ENCODE measurements at regions not wholly inside any gene's neighbourhood (a gene's known extent, or its start where the extent isn't known, plus 50 kb on each side); places are given as distances from the start of the nearest gene placed in this dataset.

DNA sequence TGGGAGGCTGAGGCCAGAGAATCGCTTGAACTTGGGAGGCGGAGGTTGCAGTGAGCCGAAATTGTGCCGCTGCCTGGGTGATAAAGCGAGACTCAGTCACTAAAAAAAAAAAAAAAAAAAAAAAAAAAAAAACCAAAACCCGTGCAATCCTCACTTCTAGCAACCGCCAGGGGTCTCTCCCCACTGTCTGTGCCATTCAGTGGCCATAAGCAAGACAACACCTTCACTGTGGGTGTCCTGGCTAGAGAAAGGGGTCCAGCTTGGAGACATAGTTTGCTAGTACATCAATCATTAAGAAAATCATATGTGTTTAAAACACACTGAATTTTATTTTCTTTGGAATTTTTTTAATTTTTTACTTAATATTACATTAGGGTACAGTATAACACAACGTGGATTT lies 68.2 kb downstream of the RASL11A start:
- Histone ChIP-seq H3K4me3 (replicated peaks in 1 of 2; ENCODE audit: low read depth in 1 of 2, low read length in 2 of 2) (peak overlapping the region; percentile 12 to 27; a peak in 2 of 4 replicates), H3K27me3 (ENCODE audit: insufficient read depth, low read length) (no peaks in the 10 kb centered on the region), H3K9me2 (ENCODE audit: insufficient read depth) (no peaks in the 10 kb centered on the region), H3K9ac (ENCODE audit: low read length) (no peak overlapping the region), H3K4me2 (ENCODE audit: low read length) (peak overlapping the region; percentile 66), H3K36me3 (ENCODE audit: control insufficient read depth in 1 of 2, insufficient read depth in 2 of 2, low read length in 2 of 2) (no peaks in the 10 kb centered on the region), H3K9me3 (ENCODE audit: control insufficient read depth in 1 of 2, insufficient read depth in 1 of 2, low read depth in 1 of 2, low read length in 2 of 2) (no peaks in the 10 kb centered on the region), H3K4me1 (ENCODE audit: control insufficient read depth in 1 of 2, insufficient read depth in 2 of 2, low read length in 2 of 2) (0 out of 4 replicates have a peak, but pooled peaks cover 0 to 13% of the 10 kb centered on the region in 2 experiments), H3K27ac (ENCODE audit: low read depth, low read length) (no peak overlapping the region), H2AFZ (ENCODE audit: low read depth, low read length, poor library complexity, severe bottlenecking) (peak overlapping the region; percentile 87), H4K20me1 (ENCODE audit: insufficient read depth) (no peaks in the 10 kb centered on the region), H3K79me2 (ENCODE audit: insufficient read depth, low read length) (no peaks in the 10 kb centered on the region)
- intact Hi-C loops (cut with micrococcal nuclease) = loop anchor here (2.0 kb wide), 1 partner anchor 86 kb away; no protein-coding TSS in a partner anchor
- RAD21 ChIA-PET (ENCODE audit: low non-redundant PET in 1 of 2, low total read pairs in 2 of 2, uncharacterized antibody in 2 of 2, unreplicated experiment in 2 of 2) = interaction anchor here (0.7 to 0.8 kb wide), 4 partner anchors 39 to 392 kb away, joined by 3 to 5 read pairs (median 4); no protein-coding TSS in a partner anchor
- CTCF ChIA-PET = interaction anchor here (0.7 to 2.7 kb wide), 21 partner anchors 8 to 491 kb away, joined by 3 to 18 read pairs (median 4); no protein-coding TSS in a partner anchor
- ATAC-seq (peak; percentile 77), DNase-seq (ENCODE audit: low read depth, low spot score) (peak; percentile 36)
- TF ChIP-seq FOSL1 (IDR thresholded peaks at IDR 0.05; ENCODE audit: low read depth) = no peak
- TF ChIP-seq, protein P1, sequence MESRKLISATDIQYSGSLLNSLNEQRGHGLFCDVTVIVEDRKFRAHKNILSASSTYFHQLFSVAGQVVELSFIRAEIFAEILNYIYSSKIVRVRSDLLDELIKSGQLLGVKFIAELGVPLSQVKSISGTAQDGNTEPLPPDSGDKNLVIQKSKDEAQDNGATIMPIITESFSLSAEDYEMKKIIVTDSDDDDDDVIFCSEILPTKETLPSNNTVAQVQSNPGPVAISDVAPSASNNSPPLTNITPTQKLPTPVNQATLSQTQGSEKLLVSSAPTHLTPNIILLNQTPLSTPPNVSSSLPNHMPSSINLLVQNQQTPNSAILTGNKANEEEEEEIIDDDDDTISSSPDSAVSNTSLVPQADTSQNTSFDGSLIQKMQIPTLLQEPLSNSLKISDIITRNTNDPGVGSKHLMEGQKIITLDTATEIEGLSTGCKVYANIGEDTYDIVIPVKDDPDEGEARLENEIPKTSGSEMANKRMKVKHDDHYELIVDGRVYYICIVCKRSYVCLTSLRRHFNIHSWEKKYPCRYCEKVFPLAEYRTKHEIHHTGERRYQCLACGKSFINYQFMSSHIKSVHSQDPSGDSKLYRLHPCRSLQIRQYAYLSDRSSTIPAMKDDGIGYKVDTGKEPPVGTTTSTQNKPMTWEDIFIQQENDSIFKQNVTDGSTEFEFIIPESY (IDR thresholded peaks at IDR 0.05; ENCODE audit: extremely low read depth, insufficient replicate concordance, low read length) = no peak
- TF ChIP-seq SP1 (IDR thresholded peaks at IDR 0.05; ENCODE audit: low read depth) = no peak
- TF ChIP-seq EGR1 (IDR thresholded peaks at IDR 0.05; ENCODE audit: low read depth) = no peak
- no peak for TF ChIP-seq POLR2AphosphoS5 (IDR thresholded peaks at IDR 0.05; ENCODE audit: low read depth, low read length)
- TF ChIP-seq SIN3A (IDR thresholded peaks at IDR 0.05; ENCODE audit: low read depth) = no peak
- TF ChIP-seq JUND (IDR thresholded peaks at IDR 0.05) = no peak
- no peak for TF ChIP-seq TCF7L2 (IDR thresholded peaks at IDR 0.05; ENCODE audit: borderline replicate concordance, extremely low read depth, insufficient read depth, insufficient read length)
- TF ChIP-seq EZH2 (IDR thresholded peaks at IDR 0.05) = no peak
- TF ChIP-seq RAD21 (IDR thresholded peaks at IDR 0.05; ENCODE audit: low read depth) = peak; percentile 25; the same call in 1 of the 2 replicates
- TF ChIP-seq, protein P2, sequence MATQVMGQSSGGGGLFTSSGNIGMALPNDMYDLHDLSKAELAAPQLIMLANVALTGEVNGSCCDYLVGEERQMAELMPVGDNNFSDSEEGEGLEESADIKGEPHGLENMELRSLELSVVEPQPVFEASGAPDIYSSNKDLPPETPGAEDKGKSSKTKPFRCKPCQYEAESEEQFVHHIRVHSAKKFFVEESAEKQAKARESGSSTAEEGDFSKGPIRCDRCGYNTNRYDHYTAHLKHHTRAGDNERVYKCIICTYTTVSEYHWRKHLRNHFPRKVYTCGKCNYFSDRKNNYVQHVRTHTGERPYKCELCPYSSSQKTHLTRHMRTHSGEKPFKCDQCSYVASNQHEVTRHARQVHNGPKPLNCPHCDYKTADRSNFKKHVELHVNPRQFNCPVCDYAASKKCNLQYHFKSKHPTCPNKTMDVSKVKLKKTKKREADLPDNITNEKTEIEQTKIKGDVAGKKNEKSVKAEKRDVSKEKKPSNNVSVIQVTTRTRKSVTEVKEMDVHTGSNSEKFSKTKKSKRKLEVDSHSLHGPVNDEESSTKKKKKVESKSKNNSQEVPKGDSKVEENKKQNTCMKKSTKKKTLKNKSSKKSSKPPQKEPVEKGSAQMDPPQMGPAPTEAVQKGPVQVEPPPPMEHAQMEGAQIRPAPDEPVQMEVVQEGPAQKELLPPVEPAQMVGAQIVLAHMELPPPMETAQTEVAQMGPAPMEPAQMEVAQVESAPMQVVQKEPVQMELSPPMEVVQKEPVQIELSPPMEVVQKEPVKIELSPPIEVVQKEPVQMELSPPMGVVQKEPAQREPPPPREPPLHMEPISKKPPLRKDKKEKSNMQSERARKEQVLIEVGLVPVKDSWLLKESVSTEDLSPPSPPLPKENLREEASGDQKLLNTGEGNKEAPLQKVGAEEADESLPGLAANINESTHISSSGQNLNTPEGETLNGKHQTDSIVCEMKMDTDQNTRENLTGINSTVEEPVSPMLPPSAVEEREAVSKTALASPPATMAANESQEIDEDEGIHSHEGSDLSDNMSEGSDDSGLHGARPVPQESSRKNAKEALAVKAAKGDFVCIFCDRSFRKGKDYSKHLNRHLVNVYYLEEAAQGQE (IDR thresholded peaks at IDR 0.05; ENCODE audit: low read depth) = no peak
- TF ChIP-seq ELF1 (IDR thresholded peaks at IDR 0.05; ENCODE audit: borderline replicate concordance, low read depth) = no peak
- TF ChIP-seq EZH2phosphoT487 (IDR thresholded peaks at IDR 0.05; ENCODE audit: borderline replicate concordance) = no peak
- TF ChIP-seq ZFX (IDR thresholded peaks at IDR 0.05) = no peak
- no peak for TF ChIP-seq POLR2A (IDR thresholded peaks at IDR 0.05; ENCODE audit: borderline replicate concordance, extremely low read depth, insufficient read depth, insufficient read length)
- no peak for TF ChIP-seq YY1 (IDR thresholded peaks at IDR 0.05; ENCODE audit: extremely low read depth, insufficient replicate concordance, low read depth, low read length)
- TF ChIP-seq, protein P3, sequence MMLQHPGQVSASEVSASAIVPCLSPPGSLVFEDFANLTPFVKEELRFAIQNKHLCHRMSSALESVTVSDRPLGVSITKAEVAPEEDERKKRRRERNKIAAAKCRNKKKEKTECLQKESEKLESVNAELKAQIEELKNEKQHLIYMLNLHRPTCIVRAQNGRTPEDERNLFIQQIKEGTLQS (IDR thresholded peaks at IDR 0.05) = no peak
- 0 out of 2 replicates have a peak, but pooled peaks have one; percentile 2 for TF ChIP-seq CBX3 (IDR thresholded peaks at IDR 0.05; ENCODE audit: low read depth)
- TF ChIP-seq SRF (IDR thresholded peaks at IDR 0.05; ENCODE audit: low read depth) = no peak
- TF ChIP-seq CEBPB (IDR thresholded peaks at IDR 0.05; ENCODE audit: low read depth) = no peak
- TF ChIP-seq, protein P4, sequence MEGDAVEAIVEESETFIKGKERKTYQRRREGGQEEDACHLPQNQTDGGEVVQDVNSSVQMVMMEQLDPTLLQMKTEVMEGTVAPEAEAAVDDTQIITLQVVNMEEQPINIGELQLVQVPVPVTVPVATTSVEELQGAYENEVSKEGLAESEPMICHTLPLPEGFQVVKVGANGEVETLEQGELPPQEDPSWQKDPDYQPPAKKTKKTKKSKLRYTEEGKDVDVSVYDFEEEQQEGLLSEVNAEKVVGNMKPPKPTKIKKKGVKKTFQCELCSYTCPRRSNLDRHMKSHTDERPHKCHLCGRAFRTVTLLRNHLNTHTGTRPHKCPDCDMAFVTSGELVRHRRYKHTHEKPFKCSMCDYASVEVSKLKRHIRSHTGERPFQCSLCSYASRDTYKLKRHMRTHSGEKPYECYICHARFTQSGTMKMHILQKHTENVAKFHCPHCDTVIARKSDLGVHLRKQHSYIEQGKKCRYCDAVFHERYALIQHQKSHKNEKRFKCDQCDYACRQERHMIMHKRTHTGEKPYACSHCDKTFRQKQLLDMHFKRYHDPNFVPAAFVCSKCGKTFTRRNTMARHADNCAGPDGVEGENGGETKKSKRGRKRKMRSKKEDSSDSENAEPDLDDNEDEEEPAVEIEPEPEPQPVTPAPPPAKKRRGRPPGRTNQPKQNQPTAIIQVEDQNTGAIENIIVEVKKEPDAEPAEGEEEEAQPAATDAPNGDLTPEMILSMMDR (IDR thresholded peaks at IDR 0.05 in 2 of 3, conservative IDR thresholded peaks at IDR 0.05 in 1 of 3; ENCODE audit: borderline replicate concordance in 1 of 3, insufficient read depth in 1 of 3, low read depth in 2 of 3, low read length in 2 of 3) = peak; percentile 32 to 76 (median 46); a peak in 4 of 6 replicates
- no TSS peak for BruUV-seq (replicated peaks)
- POLR2A ChIA-PET = interaction anchor here (2.0 kb wide), 1 partner anchor 68 kb away, joined by 5 read pairs; the partner anchor contains the start of gene RASL11A

Data from HCT116 (cell line).